ENCODE measurements at regions not wholly inside any gene's neighbourhood (a gene's known extent, or its start where the extent isn't known, plus 50 kb on each side); places are given as distances from the start of the nearest gene placed in this dataset.

GRCh38 chr3:181618260-181618659 is 93.5 kb upstream of the SOX2 start:
- 81% methylated on average over 1 of the region's 1 CpG for WGBS
- Histone ChIP-seq H3K4me1 (ENCODE audit: control insufficient read depth in 4 of 4, insufficient read depth in 4 of 4, low read length in 3 of 4) (no peaks in the 10 kb centered on the region), H3K4me3 (ENCODE audit: low read depth in 1 of 3, low read length in 3 of 3) (no peak overlapping the region), H3K36me3 (ENCODE audit: control insufficient read depth in 4 of 4, insufficient read depth in 3 of 4, low read depth in 1 of 4, low read length in 3 of 4) (no peaks in the 10 kb centered on the region), H3K27me3 (ENCODE audit: control insufficient read depth in 4 of 4, insufficient read depth in 4 of 4, low read length in 3 of 4) (no peaks in the 10 kb centered on the region), H3K9ac (ENCODE audit: low read depth in 1 of 2, low read length in 2 of 2) (no peak overlapping the region), H3K9me3 (ENCODE audit: control insufficient read depth in 4 of 4, low read length in 3 of 4) (no peaks in the 10 kb centered on the region), H3K27ac (ENCODE audit: low read depth in 1 of 2, low read length in 2 of 2) (no peak overlapping the region)
- DNase-seq (ENCODE audit: low spot score): no peak
- TF ChIP-seq HNF4A (conservative IDR thresholded peaks at IDR 0.05) (no peak), NR2F2 (IDR thresholded peaks at IDR 0.05) (no peak), RXRA (IDR thresholded peaks at IDR 0.05) (no peak), JUND (IDR thresholded peaks at IDR 0.05) (no peak), SP1 (IDR thresholded peaks at IDR 0.05) (no peak), GABPA (IDR thresholded peaks at IDR 0.05 in 1 of 2, conservative IDR thresholded peaks at IDR 0.05 in 1 of 2) (no peak), RAD21 (IDR thresholded peaks at IDR 0.05) (no peak), EGR1 (IDR thresholded peaks at IDR 0.05; ENCODE audit: low read depth in 2 of 2) (no peak), YY1 (IDR thresholded peaks at IDR 0.05) (no peak), TAF1 (conservative IDR thresholded peaks at IDR 0.05) (no peak), HNF4G (IDR thresholded peaks at IDR 0.05) (no peak)
- TF ChIP-seq, protein P1, sequence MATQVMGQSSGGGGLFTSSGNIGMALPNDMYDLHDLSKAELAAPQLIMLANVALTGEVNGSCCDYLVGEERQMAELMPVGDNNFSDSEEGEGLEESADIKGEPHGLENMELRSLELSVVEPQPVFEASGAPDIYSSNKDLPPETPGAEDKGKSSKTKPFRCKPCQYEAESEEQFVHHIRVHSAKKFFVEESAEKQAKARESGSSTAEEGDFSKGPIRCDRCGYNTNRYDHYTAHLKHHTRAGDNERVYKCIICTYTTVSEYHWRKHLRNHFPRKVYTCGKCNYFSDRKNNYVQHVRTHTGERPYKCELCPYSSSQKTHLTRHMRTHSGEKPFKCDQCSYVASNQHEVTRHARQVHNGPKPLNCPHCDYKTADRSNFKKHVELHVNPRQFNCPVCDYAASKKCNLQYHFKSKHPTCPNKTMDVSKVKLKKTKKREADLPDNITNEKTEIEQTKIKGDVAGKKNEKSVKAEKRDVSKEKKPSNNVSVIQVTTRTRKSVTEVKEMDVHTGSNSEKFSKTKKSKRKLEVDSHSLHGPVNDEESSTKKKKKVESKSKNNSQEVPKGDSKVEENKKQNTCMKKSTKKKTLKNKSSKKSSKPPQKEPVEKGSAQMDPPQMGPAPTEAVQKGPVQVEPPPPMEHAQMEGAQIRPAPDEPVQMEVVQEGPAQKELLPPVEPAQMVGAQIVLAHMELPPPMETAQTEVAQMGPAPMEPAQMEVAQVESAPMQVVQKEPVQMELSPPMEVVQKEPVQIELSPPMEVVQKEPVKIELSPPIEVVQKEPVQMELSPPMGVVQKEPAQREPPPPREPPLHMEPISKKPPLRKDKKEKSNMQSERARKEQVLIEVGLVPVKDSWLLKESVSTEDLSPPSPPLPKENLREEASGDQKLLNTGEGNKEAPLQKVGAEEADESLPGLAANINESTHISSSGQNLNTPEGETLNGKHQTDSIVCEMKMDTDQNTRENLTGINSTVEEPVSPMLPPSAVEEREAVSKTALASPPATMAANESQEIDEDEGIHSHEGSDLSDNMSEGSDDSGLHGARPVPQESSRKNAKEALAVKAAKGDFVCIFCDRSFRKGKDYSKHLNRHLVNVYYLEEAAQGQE (IDR thresholded peaks at IDR 0.05): no peak
- TF ChIP-seq, protein P2, sequence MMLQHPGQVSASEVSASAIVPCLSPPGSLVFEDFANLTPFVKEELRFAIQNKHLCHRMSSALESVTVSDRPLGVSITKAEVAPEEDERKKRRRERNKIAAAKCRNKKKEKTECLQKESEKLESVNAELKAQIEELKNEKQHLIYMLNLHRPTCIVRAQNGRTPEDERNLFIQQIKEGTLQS (IDR thresholded peaks at IDR 0.05): no peak
- TF ChIP-seq, protein P3, sequence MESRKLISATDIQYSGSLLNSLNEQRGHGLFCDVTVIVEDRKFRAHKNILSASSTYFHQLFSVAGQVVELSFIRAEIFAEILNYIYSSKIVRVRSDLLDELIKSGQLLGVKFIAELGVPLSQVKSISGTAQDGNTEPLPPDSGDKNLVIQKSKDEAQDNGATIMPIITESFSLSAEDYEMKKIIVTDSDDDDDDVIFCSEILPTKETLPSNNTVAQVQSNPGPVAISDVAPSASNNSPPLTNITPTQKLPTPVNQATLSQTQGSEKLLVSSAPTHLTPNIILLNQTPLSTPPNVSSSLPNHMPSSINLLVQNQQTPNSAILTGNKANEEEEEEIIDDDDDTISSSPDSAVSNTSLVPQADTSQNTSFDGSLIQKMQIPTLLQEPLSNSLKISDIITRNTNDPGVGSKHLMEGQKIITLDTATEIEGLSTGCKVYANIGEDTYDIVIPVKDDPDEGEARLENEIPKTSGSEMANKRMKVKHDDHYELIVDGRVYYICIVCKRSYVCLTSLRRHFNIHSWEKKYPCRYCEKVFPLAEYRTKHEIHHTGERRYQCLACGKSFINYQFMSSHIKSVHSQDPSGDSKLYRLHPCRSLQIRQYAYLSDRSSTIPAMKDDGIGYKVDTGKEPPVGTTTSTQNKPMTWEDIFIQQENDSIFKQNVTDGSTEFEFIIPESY (IDR thresholded peaks at IDR 0.05): no peak

GRCh38 chr3:181616088-181617070 is 95.3 kb upstream of the SOX2 start:
- no peaks in the 10 kb centered on the region for H3K9me3 ChIP-seq (ENCODE audit: control insufficient read depth in 4 of 4, low read length in 3 of 4)
- no peaks in the 10 kb centered on the region for H3K36me3 ChIP-seq (ENCODE audit: control insufficient read depth in 4 of 4, insufficient read depth in 3 of 4, low read depth in 1 of 4, low read length in 3 of 4)
- no peak overlapping the region for H3K4me3 ChIP-seq (ENCODE audit: low read depth in 1 of 3, low read length in 3 of 3)
- DNase-seq (ENCODE audit: low spot score): no peak
- no peak overlapping the region for H3K27ac ChIP-seq (ENCODE audit: low read depth in 1 of 2, low read length in 2 of 2)
- WGBS: 84% methylated on average over 2 of the region's 2 CpGs
- no peak overlapping the region for H3K9ac ChIP-seq (ENCODE audit: low read depth in 1 of 2, low read length in 2 of 2)
- H3K27me3 ChIP-seq (ENCODE audit: control insufficient read depth in 4 of 4, insufficient read depth in 4 of 4, low read length in 3 of 4): no peaks in the 10 kb centered on the region
- H3K4me1 ChIP-seq (ENCODE audit: control insufficient read depth in 4 of 4, insufficient read depth in 4 of 4, low read length in 3 of 4): no peaks in the 10 kb centered on the region
- TF ChIP-seq FOXA2 (IDR thresholded peaks at IDR 0.05) (no peak), HNF4G (IDR thresholded peaks at IDR 0.05) (no peak), JUND (IDR thresholded peaks at IDR 0.05) (no peak), FOXA1 (IDR thresholded peaks at IDR 0.05) (no peak), EGR1 (IDR thresholded peaks at IDR 0.05; ENCODE audit: low read depth in 2 of 2) (no peak), RAD21 (IDR thresholded peaks at IDR 0.05) (no peak), TAF1 (conservative IDR thresholded peaks at IDR 0.05) (no peak), NR2F2 (IDR thresholded peaks at IDR 0.05) (no peak), GABPA (IDR thresholded peaks at IDR 0.05 in 1 of 2, conservative IDR thresholded peaks at IDR 0.05 in 1 of 2) (no peak)
- TF ChIP-seq, protein P3 (IDR thresholded peaks at IDR 0.05): no peak
- TF ChIP-seq, protein P4, sequence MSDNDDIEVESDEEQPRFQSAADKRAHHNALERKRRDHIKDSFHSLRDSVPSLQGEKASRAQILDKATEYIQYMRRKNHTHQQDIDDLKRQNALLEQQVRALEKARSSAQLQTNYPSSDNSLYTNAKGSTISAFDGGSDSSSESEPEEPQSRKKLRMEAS (IDR thresholded peaks at IDR 0.05): no peak
- TF ChIP-seq, protein P5, sequence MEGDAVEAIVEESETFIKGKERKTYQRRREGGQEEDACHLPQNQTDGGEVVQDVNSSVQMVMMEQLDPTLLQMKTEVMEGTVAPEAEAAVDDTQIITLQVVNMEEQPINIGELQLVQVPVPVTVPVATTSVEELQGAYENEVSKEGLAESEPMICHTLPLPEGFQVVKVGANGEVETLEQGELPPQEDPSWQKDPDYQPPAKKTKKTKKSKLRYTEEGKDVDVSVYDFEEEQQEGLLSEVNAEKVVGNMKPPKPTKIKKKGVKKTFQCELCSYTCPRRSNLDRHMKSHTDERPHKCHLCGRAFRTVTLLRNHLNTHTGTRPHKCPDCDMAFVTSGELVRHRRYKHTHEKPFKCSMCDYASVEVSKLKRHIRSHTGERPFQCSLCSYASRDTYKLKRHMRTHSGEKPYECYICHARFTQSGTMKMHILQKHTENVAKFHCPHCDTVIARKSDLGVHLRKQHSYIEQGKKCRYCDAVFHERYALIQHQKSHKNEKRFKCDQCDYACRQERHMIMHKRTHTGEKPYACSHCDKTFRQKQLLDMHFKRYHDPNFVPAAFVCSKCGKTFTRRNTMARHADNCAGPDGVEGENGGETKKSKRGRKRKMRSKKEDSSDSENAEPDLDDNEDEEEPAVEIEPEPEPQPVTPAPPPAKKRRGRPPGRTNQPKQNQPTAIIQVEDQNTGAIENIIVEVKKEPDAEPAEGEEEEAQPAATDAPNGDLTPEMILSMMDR (IDR thresholded peaks at IDR 0.05; ENCODE audit: low read depth, low read length, missing input control): no peak
